AG09309 (cell line): ENCODE measurements at regions not wholly inside any gene's neighbourhood (a gene's known extent, or its start where the extent isn't known, plus 50 kb on each side); places are given as distances from the start of the nearest gene placed in this dataset.
A peak's percentile ranks its signal among the peaks of the same experiment; 100 is the strongest.
"Not testable (repeated sequence)": the region's sequence is repeated elsewhere in the genome, so short reads cannot be mapped to it uniquely, and the experiment has no call there.

Experiments used
- DNase-seq: peaks from one replicate; pipeline ENCODE4 v3.0.0-alpha.2; 2010; ENCODE audit warnings: low read depth
- H3K4me3 ChIP-seq: 2 replicates; pipeline ENCODE4 v1.5.1; 2011; ENCODE audit warnings: mild to moderate bottlenecking, low read depth, low read length, moderate library complexity; ENCODE audit not compliant: control insufficient read depth
- TF ChIP-seq, protein P1 (sequence below): IDR thresholded peaks from 2 replicates; pipeline ENCODE4 v1.5.1; 2011; ENCODE audit warnings: mild to moderate bottlenecking, low read depth, low read length, inconsistent platforms; ENCODE audit not compliant: insufficient read depth, control insufficient read depth; ENCODE audit errors: missing control alignments

DNA sequence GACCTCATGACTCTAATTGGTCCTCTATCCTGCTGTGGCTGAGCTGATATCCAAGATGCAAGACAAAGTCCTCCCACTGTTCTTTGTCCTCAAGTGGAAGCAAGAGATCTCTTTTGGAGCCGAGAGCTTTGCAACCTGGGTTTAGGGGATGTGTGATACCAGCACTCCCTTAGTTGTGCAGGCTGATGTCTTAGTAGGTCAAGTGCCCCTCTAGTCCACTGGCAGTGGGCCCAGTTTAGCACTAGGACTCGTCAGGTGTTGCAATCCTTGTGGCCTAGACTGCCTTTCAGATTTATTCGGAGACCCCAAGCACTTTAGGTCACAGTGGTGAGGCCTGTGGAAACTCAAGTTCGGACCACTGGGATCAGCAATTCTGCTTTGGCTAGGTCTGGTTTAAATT lies 64.0 kb downstream of the GPRASP3 start:
- TF ChIP-seq, protein P1, sequence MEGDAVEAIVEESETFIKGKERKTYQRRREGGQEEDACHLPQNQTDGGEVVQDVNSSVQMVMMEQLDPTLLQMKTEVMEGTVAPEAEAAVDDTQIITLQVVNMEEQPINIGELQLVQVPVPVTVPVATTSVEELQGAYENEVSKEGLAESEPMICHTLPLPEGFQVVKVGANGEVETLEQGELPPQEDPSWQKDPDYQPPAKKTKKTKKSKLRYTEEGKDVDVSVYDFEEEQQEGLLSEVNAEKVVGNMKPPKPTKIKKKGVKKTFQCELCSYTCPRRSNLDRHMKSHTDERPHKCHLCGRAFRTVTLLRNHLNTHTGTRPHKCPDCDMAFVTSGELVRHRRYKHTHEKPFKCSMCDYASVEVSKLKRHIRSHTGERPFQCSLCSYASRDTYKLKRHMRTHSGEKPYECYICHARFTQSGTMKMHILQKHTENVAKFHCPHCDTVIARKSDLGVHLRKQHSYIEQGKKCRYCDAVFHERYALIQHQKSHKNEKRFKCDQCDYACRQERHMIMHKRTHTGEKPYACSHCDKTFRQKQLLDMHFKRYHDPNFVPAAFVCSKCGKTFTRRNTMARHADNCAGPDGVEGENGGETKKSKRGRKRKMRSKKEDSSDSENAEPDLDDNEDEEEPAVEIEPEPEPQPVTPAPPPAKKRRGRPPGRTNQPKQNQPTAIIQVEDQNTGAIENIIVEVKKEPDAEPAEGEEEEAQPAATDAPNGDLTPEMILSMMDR = no peak
- DNase-seq = no peak
- no peak overlapping the region for H3K4me3 ChIP-seq

DNA sequence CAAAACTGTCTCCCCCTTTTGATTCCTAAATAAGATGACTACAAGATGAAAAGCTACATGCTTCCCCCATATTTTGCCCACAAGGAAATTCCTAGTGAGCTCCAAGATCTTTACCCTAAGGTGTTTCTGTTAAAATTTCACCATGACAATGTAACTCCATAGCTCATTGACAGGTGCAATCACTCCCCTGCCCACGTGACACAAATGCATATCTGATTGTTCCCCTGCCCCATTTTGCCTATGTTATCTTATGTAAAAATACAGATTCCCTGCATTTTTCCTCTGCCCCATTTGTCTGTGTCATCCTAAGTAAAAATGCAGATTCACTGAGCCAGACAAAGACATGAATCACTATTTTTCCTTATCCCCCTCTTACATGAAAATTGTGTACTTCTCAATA lies 66.7 kb downstream of the GPRASP3 start:
- no peak for DNase-seq
- TF ChIP-seq, protein P1 = no peak
- H3K4me3 ChIP-seq = no peak overlapping the region

DNA sequence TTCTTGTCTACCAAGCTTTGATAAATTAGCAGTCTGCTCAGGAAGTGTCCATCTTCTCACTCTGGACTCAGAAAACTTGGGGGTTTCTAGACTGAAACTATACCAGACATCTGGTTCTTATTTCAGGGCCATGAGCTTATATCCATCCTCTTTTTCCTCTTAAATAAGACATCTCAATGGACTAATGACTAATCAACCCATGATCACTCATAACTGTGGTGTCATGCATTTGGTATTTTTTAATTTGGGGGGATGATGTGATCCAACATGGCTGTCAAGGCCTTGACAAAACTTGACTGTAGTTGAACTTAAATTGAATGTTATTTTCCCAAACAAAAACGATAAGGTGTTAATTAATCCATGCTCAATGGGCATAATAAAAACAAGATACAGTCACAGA lies 87.8 kb downstream of the GPRASP3 start:
- TF ChIP-seq, protein P1 = no peak
- DNase-seq = no peak
- H3K4me3 ChIP-seq = no peak overlapping the region

DNA sequence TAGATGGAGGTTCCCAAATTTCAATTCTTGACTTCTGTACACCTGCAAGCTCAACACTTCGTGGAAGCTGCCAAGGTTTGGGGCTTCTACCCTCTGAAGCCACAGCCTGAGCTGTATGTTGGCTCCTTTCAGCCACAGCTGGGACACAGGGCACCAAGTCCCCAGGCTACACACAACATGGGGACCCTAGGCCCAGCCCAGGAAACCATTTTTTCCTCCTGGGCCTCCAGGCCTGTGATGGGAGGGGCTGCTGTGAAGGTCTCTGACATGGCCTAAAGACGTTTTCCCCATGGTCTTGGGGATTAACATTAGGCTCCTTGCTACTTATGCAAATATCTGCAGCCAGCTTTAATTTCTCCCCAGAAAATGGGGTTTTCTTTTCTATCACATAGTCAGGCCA lies 97.7 kb downstream of the GPRASP3 start:
- not testable (repeated sequence) for DNase-seq, H3K4me3 ChIP-seq

GRCh38 chrX:102832661-102833060 lies 104.4 kb upstream of the RAB40AL start:
- H3K4me3 ChIP-seq = no peak overlapping the region
- TF ChIP-seq, protein P1 = no peak
- peak; percentile 38 for DNase-seq

DNA sequence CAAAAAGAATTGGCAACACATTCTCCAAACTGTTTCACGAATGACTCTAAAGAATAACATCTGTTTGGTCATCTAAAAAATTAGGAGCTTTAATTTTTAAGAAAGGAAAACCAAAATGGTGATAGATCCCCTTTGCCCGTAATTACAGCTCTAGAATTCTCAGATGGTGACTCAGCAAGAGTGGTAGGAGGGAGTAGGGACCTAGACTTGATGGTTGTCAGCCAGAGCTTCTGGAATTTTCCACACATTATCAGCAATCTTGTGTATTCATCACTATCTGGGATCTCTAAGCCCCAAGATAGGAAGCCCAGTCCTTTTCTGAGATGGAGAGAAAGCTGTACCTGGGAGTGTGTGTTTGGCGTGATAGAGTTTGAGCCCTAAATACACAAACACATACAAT lies 103.9 kb upstream of the RAB40AL start:
- no peak overlapping the region for H3K4me3 ChIP-seq
- no peak for DNase-seq
- TF ChIP-seq, protein P1 = no peak

DNA sequence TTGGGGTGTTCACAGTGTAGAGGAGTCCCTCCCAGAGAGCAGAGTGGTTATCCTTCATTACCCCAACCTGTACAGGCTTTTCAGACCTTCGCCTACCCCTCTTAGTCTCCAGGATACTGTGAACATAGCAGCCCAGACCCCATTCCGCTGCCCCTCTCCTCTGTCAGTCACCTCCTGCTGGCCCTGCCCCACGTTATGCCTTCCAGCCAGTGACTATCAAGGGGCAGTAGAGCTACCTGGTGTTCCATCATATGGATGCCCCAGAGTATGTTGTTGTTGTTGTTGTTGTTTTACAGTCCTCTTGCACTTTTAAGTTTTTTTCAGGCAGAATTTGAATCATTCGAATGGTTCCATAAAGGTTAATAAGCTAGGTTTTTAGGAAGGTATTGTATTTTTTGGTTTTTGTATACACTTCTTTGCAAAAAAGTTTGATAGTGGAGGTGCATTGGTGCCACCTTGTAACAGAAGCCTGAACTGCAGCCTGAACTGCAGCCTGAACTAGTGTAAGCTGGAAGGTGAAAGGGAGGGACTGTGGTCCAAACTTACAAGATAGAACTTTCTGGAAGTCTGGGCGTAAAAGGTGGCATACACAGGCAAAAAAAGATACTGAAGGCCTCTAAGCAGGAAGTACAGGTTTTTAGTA lies 101.4 kb upstream of the RAB40AL start:
- DNase-seq = no peak
- TF ChIP-seq, protein P1 = peak; percentile 70
- H3K4me3 ChIP-seq = no peak overlapping the region
